ENCODE measurements at regions not wholly inside any gene's neighbourhood (a gene's known extent, or its start where the extent isn't known, plus 50 kb on each side); places are given as distances from the start of the nearest gene placed in this dataset.
A peak's percentile ranks its signal among the peaks of the same experiment; 100 is the strongest.

- no peak overlapping the region for H3K4me2 ChIP-seq
- DNase-seq (ENCODE audit: low spot score): no peak
- H3K79me2 ChIP-seq: no peaks in the 10 kb centered on the region
- H3K27ac ChIP-seq: peak overlapping the region; percentile 52
- H2AFZ ChIP-seq: no peak overlapping the region
- H3K9me3 ChIP-seq (ENCODE audit: low read depth): no peaks in the 10 kb centered on the region
- 89% methylated on average over 4 of the region's 4 CpGs for WGBS (ENCODE audit: low lambda C conversion rate, missing lambda C conversion rate)
- no peak overlapping the region for H3K4me3 ChIP-seq
- H3K4me1 ChIP-seq (ENCODE audit: insufficient read depth): peaks cover 12% of the 10 kb centered on the region
- H4K20me1 ChIP-seq (ENCODE audit: insufficient read depth, poor library complexity, severe bottlenecking): no peaks in the 10 kb centered on the region
- H3K27me3 ChIP-seq: no peaks in the 10 kb centered on the region
- H3K36me3 ChIP-seq (replicated peaks; ENCODE audit: insufficient read depth, low read depth): no peaks in the 10 kb centered on the region
- no peak for TF ChIP-seq EZH2phosphoT487 (IDR thresholded peaks at IDR 0.05; ENCODE audit: low read depth, severe bottlenecking, unreplicated experiment)
- no peak for TF ChIP-seq EZH2 (IDR thresholded peaks at IDR 0.05; ENCODE audit: borderline replicate concordance)
- H3K9me2 ChIP-seq (replicated peaks; ENCODE audit: insufficient read depth): no peaks in the 10 kb centered on the region
These were observed 89.9 kb upstream of the DCN start for GRCh38 chr12:91272461-91273063.

GRCh38 chr12:91271185-91271584 is 88.6 kb upstream of the DCN start:
- TF ChIP-seq EZH2phosphoT487 (IDR thresholded peaks at IDR 0.05; ENCODE audit: low read depth, severe bottlenecking, unreplicated experiment) (no peak), EZH2 (IDR thresholded peaks at IDR 0.05; ENCODE audit: borderline replicate concordance) (no peak), CTCF (IDR thresholded peaks at IDR 0.05; ENCODE audit: poor library complexity) (no peak)
- Histone ChIP-seq H3K27ac (no peak overlapping the region), H3K9me3 (ENCODE audit: low read depth) (no peaks in the 10 kb centered on the region), H4K20me1 (ENCODE audit: insufficient read depth, poor library complexity, severe bottlenecking) (no peaks in the 10 kb centered on the region), H2AFZ (no peak overlapping the region), H3K4me1 (ENCODE audit: insufficient read depth) (peaks cover 11% of the 10 kb centered on the region), H3K27me3 (no peaks in the 10 kb centered on the region), H3K79me2 (no peaks in the 10 kb centered on the region), H3K4me2 (no peak overlapping the region), H3K36me3 (replicated peaks; ENCODE audit: insufficient read depth, low read depth) (no peaks in the 10 kb centered on the region), H3K4me3 (no peak overlapping the region), H3K9me2 (replicated peaks; ENCODE audit: insufficient read depth) (no peaks in the 10 kb centered on the region)
- 84% methylated on average over 4 of the region's 4 CpGs for WGBS (ENCODE audit: low lambda C conversion rate, missing lambda C conversion rate)
- DNase-seq (ENCODE audit: low spot score): no peak

GRCh38 chr12:91267039-91267438 is 84.4 kb upstream of the DCN start:
- TF ChIP-seq CTCF (IDR thresholded peaks at IDR 0.05; ENCODE audit: poor library complexity): no peak
- no peak for TF ChIP-seq EZH2phosphoT487 (IDR thresholded peaks at IDR 0.05; ENCODE audit: low read depth, severe bottlenecking, unreplicated experiment)
- TF ChIP-seq EZH2 (IDR thresholded peaks at IDR 0.05; ENCODE audit: borderline replicate concordance): no peak

GRCh38 chr12:91264178-91264577 is 81.6 kb upstream of the DCN start:
- no peak overlapping the region for H3K4me2 ChIP-seq
- TF ChIP-seq EZH2 (IDR thresholded peaks at IDR 0.05; ENCODE audit: borderline replicate concordance) (no peak), EZH2phosphoT487 (IDR thresholded peaks at IDR 0.05; ENCODE audit: low read depth, severe bottlenecking, unreplicated experiment) (no peak), CTCF (IDR thresholded peaks at IDR 0.05; ENCODE audit: poor library complexity) (no peak)
- H3K4me3 ChIP-seq: no peak overlapping the region
- no peaks in the 10 kb centered on the region for H3K4me1 ChIP-seq (ENCODE audit: insufficient read depth)
- H3K27ac ChIP-seq: no peak overlapping the region
- no peak overlapping the region for H2AFZ ChIP-seq
- 64% methylated on average over 2 of the region's 2 CpGs for WGBS (ENCODE audit: low lambda C conversion rate, missing lambda C conversion rate)
- H3K9me3 ChIP-seq (ENCODE audit: low read depth): no peaks in the 10 kb centered on the region
- H3K79me2 ChIP-seq: no peaks in the 10 kb centered on the region
- no peaks in the 10 kb centered on the region for H3K27me3 ChIP-seq
- no peaks in the 10 kb centered on the region for H4K20me1 ChIP-seq (ENCODE audit: insufficient read depth, poor library complexity, severe bottlenecking)
- H3K9me2 ChIP-seq (replicated peaks; ENCODE audit: insufficient read depth): no peaks in the 10 kb centered on the region
- no peaks in the 10 kb centered on the region for H3K36me3 ChIP-seq (replicated peaks; ENCODE audit: insufficient read depth, low read depth)
- DNase-seq (ENCODE audit: low spot score): no peak

More at GRCh38 chr12:91267039-91267438, 84.4 kb upstream of the DCN start:
- Histone ChIP-seq H3K4me1 (ENCODE audit: insufficient read depth) (no peaks in the 10 kb centered on the region), H3K27me3 (no peaks in the 10 kb centered on the region), H3K9me2 (replicated peaks; ENCODE audit: insufficient read depth) (no peaks in the 10 kb centered on the region), H3K27ac (no peak overlapping the region), H3K79me2 (no peaks in the 10 kb centered on the region), H3K4me3 (no peak overlapping the region), H3K4me2 (no peak overlapping the region), H3K36me3 (replicated peaks; ENCODE audit: insufficient read depth, low read depth) (no peaks in the 10 kb centered on the region), H3K9me3 (ENCODE audit: low read depth) (no peaks in the 10 kb centered on the region), H2AFZ (no peak overlapping the region), H4K20me1 (ENCODE audit: insufficient read depth, poor library complexity, severe bottlenecking) (no peaks in the 10 kb centered on the region)
- no peak for DNase-seq (ENCODE audit: low spot score)

All from hepatocyte (in vitro differentiated cells).